Karpas-422 (cell line): ENCODE measurements at regions not wholly inside any gene's neighbourhood (a gene's known extent, or its start where the extent isn't known, plus 50 kb on each side); places are given as distances from the start of the nearest gene placed in this dataset.
"Not testable (repeated sequence)": the region's sequence is repeated elsewhere in the genome, so short reads cannot be mapped to it uniquely, and the experiment has no call there.

Experiments used
- DNase-seq: peaks from one replicate; pipeline ENCODE4 v3.0.0-alpha.2; 2015
- H2AFZ ChIP-seq: fragments of 200-600 bp; sonication (generic); 2 replicates; pipeline ENCODE4 v1.6.1; 2014; ENCODE audit warnings: antibody characterized with exemption, low read length, mixed read lengths
- H3K27ac ChIP-seq: fragments of 200-600 bp; sonication (generic); 2 replicates; pipeline ENCODE4 v1.5.1; 2014; ENCODE audit warnings: mild to moderate bottlenecking, low read length, moderate library complexity
- H3K27me3 ChIP-seq: fragments of 200-600 bp; sonication (generic); 2 replicates; pipeline ENCODE4 v1.6.1; 2014; ENCODE audit warnings: low read length, mixed read lengths
- H3K36me3 ChIP-seq: fragments of 200-600 bp; sonication (generic); 2 replicates; pipeline ENCODE4 v1.6.1; 2014; ENCODE audit warnings: low read length, mixed read lengths; ENCODE audit not compliant: insufficient read depth
- H3K4me1 ChIP-seq: fragments of 200-600 bp; sonication (generic); 2 replicates; pipeline ENCODE4 v1.6.1; 2014; ENCODE audit warnings: mild to moderate bottlenecking, low read length, mixed read lengths
- H3K4me2 ChIP-seq: fragments of 200-600 bp; sonication (generic); 2 replicates; pipeline ENCODE4 v1.6.1; 2014; ENCODE audit warnings: low read length, low read depth, mild to moderate bottlenecking; ENCODE audit not compliant: poor library complexity, severe bottlenecking
- H3K4me3 ChIP-seq: fragments of 200-600 bp; sonication (generic); 2 replicates; pipeline ENCODE4 v1.5.1; 2014; ENCODE audit warnings: mild to moderate bottlenecking, antibody characterized with exemption, low read length, mixed read lengths
- H3K79me2 ChIP-seq: fragments of 200-600 bp; sonication (generic); 2 replicates; pipeline ENCODE4 v1.6.1; 2014; ENCODE audit warnings: mild to moderate bottlenecking, low read length, mixed read lengths
- H3K9ac ChIP-seq: fragments of 200-600 bp; sonication (generic); 2 replicates; pipeline ENCODE4 v1.6.0; 2014; ENCODE audit warnings: low read length
- H3K9me2 ChIP-seq: fragments of 200-600 bp; sonication (generic), shearing (Covaris generic); replicated peaks from 2 replicates; pipeline ENCODE4 v1.6.0; 2014; ENCODE audit warnings: mild to moderate bottlenecking, low read length, moderate library complexity; ENCODE audit not compliant: insufficient read depth
- H3K9me3 ChIP-seq: fragments of 300-700, 200-600 bp; sonication (generic); 2 replicates; pipeline ENCODE4 v1.6.1; 2014; ENCODE audit warnings: low read length, mixed read lengths
- H4K20me1 ChIP-seq: fragments of 200-600 bp; sonication (generic); 2 replicates; pipeline ENCODE4 v1.6.1; 2014; ENCODE audit warnings: mild to moderate bottlenecking, antibody characterized with exemption, low read length, low read depth; ENCODE audit not compliant: insufficient read depth

GRCh38 chr7:21326921-21327320, 101.0 kb upstream of the SP4 start:
- H3K27me3 ChIP-seq, result no peaks in the 10 kb centered on the region
- no peaks in the 10 kb centered on the region for H3K79me2 ChIP-seq
- no peaks in the 10 kb centered on the region for H3K4me1 ChIP-seq
- no peak overlapping the region for H3K27ac ChIP-seq
- H2AFZ ChIP-seq, result no peak overlapping the region
- H4K20me1 ChIP-seq, result no peaks in the 10 kb centered on the region
- no peak for DNase-seq
- no peak overlapping the region for H3K9ac ChIP-seq
- H3K9me3 ChIP-seq, result no peaks in the 10 kb centered on the region
- no peaks in the 10 kb centered on the region for H3K36me3 ChIP-seq
- H3K4me3 ChIP-seq, result no peak overlapping the region
- H3K9me2 ChIP-seq, result no peaks in the 10 kb centered on the region
- no peak overlapping the region for H3K4me2 ChIP-seq

- no peaks in the 10 kb centered on the region for H3K27me3 ChIP-seq
- H3K9ac ChIP-seq, result no peak overlapping the region
- no peak overlapping the region for H3K4me3 ChIP-seq
- no peak overlapping the region for H3K4me2 ChIP-seq
- H3K9me2 ChIP-seq, result no peaks in the 10 kb centered on the region
- no peak for DNase-seq
- no peak overlapping the region for H3K27ac ChIP-seq
- no peaks in the 10 kb centered on the region for H3K4me1 ChIP-seq
- no peaks in the 10 kb centered on the region for H3K36me3 ChIP-seq
- H2AFZ ChIP-seq, result no peak overlapping the region
- no peaks in the 10 kb centered on the region for H3K79me2 ChIP-seq
- no peaks in the 10 kb centered on the region for H4K20me1 ChIP-seq
- H3K9me3 ChIP-seq, result no peaks in the 10 kb centered on the region
Observed at GRCh38 chr7:21327422-21328409, 100.2 kb upstream of the SP4 start.

GRCh38 chr7:21330462-21331178, 97.3 kb upstream of the SP4 start:
- H3K27ac ChIP-seq, result no peak overlapping the region
- no peaks in the 10 kb centered on the region for H3K4me1 ChIP-seq
- DNase-seq, result no peak
- no peaks in the 10 kb centered on the region for H3K27me3 ChIP-seq
- H3K9me3 ChIP-seq, result no peaks in the 10 kb centered on the region
- H2AFZ ChIP-seq, result no peak overlapping the region
- H3K4me2 ChIP-seq, result no peak overlapping the region
- no peaks in the 10 kb centered on the region for H3K79me2 ChIP-seq
- no peaks in the 10 kb centered on the region for H3K36me3 ChIP-seq
- no peak overlapping the region for H3K9ac ChIP-seq
- H3K4me3 ChIP-seq, result no peak overlapping the region
- H4K20me1 ChIP-seq, result no peaks in the 10 kb centered on the region
- no peaks in the 10 kb centered on the region for H3K9me2 ChIP-seq

GRCh38 chr7:21334906-21335305, 93.0 kb upstream of the SP4 start:
- H3K4me1 ChIP-seq, result no peaks in the 10 kb centered on the region
- no peak overlapping the region for H3K4me2 ChIP-seq
- no peak overlapping the region for H2AFZ ChIP-seq
- H3K9ac ChIP-seq, result no peak overlapping the region
- H3K27ac ChIP-seq, result no peak overlapping the region
- no peaks in the 10 kb centered on the region for H3K36me3 ChIP-seq
- no peaks in the 10 kb centered on the region for H3K9me3 ChIP-seq
- H3K9me2 ChIP-seq, result no peaks in the 10 kb centered on the region
- H4K20me1 ChIP-seq, result no peaks in the 10 kb centered on the region
- H3K79me2 ChIP-seq, result no peaks in the 10 kb centered on the region
- no peak overlapping the region for H3K4me3 ChIP-seq
- H3K27me3 ChIP-seq, result no peaks in the 10 kb centered on the region
- DNase-seq, result no peak

GRCh38 chr7:21336743-21337142, 91.1 kb upstream of the SP4 start:
- H3K4me1 ChIP-seq, result no peaks in the 10 kb centered on the region
- H3K27me3 ChIP-seq, result no peaks in the 10 kb centered on the region
- no peak overlapping the region for H3K4me2 ChIP-seq
- H3K9ac ChIP-seq, result no peak overlapping the region
- no peaks in the 10 kb centered on the region for H3K9me2 ChIP-seq
- H3K9me3 ChIP-seq, result no peaks in the 10 kb centered on the region
- H3K4me3 ChIP-seq, result no peak overlapping the region
- no peak overlapping the region for H2AFZ ChIP-seq
- H3K27ac ChIP-seq, result no peak overlapping the region
- DNase-seq, result no peak
- no peaks in the 10 kb centered on the region for H4K20me1 ChIP-seq
- no peaks in the 10 kb centered on the region for H3K36me3 ChIP-seq
- H3K79me2 ChIP-seq, result no peaks in the 10 kb centered on the region

GRCh38 chr7:21338728-21339164, 89.1 kb upstream of the SP4 start:
- H3K27me3 ChIP-seq, result no peaks in the 10 kb centered on the region
- no peaks in the 10 kb centered on the region for H3K4me1 ChIP-seq
- H3K4me3 ChIP-seq, result no peak overlapping the region
- H3K36me3 ChIP-seq, result no peaks in the 10 kb centered on the region
- H3K27ac ChIP-seq, result no peak overlapping the region
- no peaks in the 10 kb centered on the region for H3K79me2 ChIP-seq
- H3K9ac ChIP-seq, result no peak overlapping the region
- H3K9me3 ChIP-seq, result no peaks in the 10 kb centered on the region
- H2AFZ ChIP-seq, result no peak overlapping the region
- H3K4me2 ChIP-seq, result no peak overlapping the region
- peak; percentile 29 for DNase-seq
- no peaks in the 10 kb centered on the region for H3K9me2 ChIP-seq
- H4K20me1 ChIP-seq, result no peaks in the 10 kb centered on the region

- peak; percentile 25 for DNase-seq
- not testable (repeated sequence) for H4K20me1 ChIP-seq, H3K4me2 ChIP-seq, H3K79me2 ChIP-seq, H3K27me3 ChIP-seq, H3K9ac ChIP-seq, H3K9me3 ChIP-seq, H3K36me3 ChIP-seq, H3K27ac ChIP-seq, H3K9me2 ChIP-seq, H3K4me3 ChIP-seq, H2AFZ ChIP-seq, H3K4me1 ChIP-seq
Observed at GRCh38 chr7:21344900-21345299, 83.0 kb upstream of the SP4 start.

GRCh38 chr7:21345361-21345760, 82.5 kb upstream of the SP4 start:
- no peaks in the 10 kb centered on the region for H3K4me1 ChIP-seq
- no peaks in the 10 kb centered on the region for H3K9me3 ChIP-seq
- H2AFZ ChIP-seq, result no peak overlapping the region
- H3K36me3 ChIP-seq, result no peaks in the 10 kb centered on the region
- H4K20me1 ChIP-seq, result no peaks in the 10 kb centered on the region
- no peaks in the 10 kb centered on the region for H3K79me2 ChIP-seq
- no peak overlapping the region for H3K4me2 ChIP-seq
- no peak overlapping the region for H3K27ac ChIP-seq
- DNase-seq, result no peak
- H3K9ac ChIP-seq, result no peak overlapping the region
- no peaks in the 10 kb centered on the region for H3K9me2 ChIP-seq
- no peaks in the 10 kb centered on the region for H3K27me3 ChIP-seq
- H3K4me3 ChIP-seq, result no peak overlapping the region
